CD4-positive, alpha-beta T cell treated with Interleukin-17A for 1 hour (primary cell): ENCODE measurements at regions not wholly inside any gene's neighbourhood (a gene's known extent, or its start where the extent isn't known, plus 50 kb on each side); places are given as distances from the start of the nearest gene placed in this dataset.

Source experiments
- DNase-seq: peaks from one replicate; pipeline ENCODE4 v3.0.0-alpha.2; 2020

DNA sequence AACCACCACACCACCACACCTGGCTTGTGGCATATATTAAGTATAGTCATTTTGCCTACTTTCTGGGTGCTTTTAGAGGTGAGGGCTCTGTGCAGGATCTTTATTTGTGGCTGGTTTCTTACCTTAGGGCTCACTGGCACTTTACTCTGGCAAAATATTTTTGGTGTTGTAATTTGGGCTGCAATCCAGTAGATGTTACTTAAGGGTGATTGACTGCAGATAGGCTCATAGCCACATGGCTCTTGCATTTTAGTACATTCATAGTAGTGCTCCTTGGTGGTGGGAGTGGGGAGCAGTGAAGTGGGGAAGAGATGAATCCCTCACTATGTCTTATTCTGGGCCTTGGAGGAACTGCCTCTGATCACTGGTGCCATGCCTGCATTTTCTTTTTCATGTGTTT lies 376.1 kb upstream of the GRIN3A start:
- no peak for DNase-seq

DNA sequence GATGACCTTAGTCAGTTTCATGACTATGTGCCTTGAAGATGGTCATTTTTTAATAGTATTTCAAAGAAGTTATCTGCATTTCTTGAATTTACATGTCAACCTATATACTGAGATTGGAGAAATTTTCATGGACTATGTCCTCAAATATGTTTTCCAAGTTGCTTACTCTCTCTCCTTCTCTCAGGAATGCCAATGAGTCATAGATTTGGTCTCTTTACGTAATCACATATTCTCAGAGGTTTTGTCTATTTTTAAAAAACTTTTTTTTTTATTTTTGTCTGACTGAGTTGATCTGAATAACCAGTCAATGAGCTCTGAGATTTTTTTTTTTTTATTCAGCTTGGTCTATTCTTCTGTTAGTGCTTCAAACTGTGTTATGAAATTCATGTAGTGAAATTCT lies 374.7 kb upstream of the GRIN3A start:
- no peak for DNase-seq

DNA sequence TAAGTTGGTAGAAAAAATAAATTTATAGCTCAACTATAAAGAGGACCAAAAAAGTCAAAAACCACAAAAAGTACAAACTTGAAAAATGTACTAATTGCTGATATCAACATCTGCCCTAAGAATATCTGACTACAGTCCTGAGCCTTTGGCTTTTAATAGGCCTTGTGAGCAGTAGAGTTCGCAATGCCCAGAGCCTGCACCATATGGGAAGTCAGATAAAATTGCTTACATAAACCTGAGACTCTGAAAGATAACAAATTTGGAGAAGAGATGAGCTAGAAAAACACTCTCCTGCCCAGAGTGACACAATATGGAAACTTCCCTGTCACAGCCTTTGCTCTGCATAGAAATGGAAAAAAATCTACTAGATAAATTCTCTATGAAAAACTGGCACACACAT lies 368.0 kb upstream of the GRIN3A start:
- DNase-seq = no peak

DNA sequence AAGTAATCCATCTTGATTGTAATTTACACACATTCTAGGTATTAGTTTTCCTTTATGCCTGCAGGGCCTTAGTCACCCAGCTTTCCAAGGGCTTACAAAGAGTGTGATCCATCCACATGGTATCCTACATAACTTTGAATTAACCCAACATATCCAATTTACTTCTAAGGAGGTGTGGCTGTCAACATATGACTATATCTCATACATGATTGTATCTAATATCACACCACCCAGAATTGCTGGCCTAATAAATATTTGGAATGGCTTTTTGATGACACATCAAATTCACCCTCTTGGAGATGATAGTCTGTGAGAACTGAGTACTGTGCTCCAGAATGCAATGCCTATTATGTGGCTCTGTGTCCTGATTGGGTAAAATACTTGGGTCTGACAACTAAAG lies 363.3 kb upstream of the GRIN3A start:
- no peak for DNase-seq

DNA sequence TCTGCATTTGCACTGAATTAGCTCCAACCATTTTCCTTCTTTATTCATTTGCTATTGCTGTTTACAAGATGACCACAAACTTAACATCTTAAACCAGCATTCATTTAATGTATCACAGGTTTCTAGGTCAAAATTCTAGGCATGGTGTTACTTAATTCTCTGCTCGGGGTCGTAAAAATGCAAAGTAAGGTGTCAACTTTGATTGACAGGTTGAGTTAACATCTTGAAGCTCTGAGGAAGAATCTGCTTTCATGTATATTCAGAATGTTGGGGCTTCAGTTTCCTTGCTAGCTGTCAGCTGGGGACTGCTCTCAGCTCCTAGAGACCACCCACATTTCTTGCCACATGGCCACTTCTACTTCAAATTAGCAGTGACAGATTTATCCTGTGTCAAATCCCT lies 348.7 kb upstream of the GRIN3A start:
- DNase-seq = no peak

DNA sequence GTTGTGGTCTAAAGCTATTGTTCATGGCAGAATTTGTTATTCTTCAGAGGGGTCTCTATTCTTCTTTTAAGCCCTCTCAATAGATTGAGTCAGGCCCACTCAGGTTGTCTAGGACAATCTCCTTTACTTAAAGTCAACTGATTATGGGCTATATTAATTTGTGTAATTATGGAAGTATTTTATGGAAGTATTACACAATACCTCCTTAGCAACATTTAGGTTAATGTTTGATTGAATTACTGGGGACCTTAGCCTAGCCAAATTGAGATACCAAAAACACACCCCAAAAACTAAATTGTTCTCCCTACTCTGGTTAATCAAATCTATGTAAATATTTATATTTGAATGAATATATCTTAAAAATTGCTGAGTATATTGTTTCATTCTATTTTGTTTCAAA lies 347.1 kb upstream of the GRIN3A start:
- DNase-seq = no peak

DNA sequence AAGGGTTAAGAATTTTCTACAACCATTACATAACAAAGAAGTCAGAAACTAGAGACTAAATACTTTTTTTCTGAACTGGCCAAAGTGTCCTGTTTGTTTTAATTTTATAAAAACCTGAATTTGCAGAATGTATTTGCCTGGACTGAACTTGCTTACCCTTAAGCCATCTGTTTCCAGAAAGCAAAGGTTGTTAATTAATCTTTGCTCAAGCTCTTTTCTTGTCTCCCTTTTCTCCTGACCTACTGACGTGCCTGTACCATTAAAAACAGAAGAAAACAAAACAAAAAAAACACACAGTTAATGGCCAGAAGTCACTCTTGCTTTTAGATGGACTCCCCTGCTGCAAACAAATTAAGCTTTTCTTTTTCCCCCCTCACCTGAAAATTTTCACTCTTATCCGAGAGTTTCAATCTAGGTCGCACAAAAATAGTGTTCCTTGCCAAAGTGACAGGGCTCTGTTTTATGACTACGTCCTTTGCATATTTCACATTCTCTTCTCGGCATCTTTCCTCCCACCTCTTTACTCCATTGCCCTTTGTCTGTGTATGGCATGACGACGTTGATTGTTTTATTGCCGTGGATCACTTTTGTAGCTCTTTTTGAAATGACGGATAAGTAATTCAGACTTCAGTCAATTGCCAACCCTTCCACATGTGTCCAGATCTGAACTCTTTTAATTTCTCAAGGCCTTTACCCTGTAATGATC lies 333.8 kb upstream of the GRIN3A start:
- no peak for DNase-seq

DNA sequence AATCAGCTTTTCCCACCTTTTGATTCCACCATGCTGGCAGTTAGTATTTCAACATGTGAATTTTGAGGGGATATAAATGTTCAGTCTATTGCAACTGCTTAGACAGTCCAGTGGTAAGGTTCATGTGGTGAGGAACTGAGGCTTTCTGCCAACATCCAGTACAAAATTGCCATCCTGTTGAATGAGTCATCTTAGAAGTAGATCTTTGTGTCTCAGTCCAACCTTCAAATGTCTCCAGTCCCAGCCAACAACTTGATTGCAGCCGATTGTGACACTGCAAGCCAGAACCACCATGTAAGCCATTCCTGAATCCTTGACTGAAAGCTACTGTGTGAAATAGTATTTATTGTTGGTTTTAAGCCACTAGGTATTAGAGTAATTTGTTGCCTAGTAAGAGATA lies 331.5 kb upstream of the GRIN3A start:
- no peak for DNase-seq

DNA sequence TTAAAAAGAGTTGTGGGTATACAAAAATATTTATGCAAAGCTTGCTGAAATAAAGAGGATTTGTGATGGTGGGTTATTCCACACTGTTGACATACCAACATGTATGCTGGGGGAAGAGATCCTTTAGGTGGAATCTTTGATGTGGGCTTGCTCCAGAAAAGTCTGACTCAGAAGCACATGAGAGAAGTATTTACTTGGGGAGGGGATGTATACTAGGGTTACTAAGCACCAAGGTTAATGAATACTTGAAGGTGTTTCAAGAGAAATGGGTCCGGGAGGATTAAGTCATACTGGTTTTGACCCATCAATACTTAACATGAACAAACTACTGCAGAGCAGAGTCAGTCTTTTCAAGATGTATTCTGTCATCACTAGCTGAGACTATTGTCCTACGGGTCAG lies 316.4 kb upstream of the GRIN3A start:
- DNase-seq = no peak

DNA sequence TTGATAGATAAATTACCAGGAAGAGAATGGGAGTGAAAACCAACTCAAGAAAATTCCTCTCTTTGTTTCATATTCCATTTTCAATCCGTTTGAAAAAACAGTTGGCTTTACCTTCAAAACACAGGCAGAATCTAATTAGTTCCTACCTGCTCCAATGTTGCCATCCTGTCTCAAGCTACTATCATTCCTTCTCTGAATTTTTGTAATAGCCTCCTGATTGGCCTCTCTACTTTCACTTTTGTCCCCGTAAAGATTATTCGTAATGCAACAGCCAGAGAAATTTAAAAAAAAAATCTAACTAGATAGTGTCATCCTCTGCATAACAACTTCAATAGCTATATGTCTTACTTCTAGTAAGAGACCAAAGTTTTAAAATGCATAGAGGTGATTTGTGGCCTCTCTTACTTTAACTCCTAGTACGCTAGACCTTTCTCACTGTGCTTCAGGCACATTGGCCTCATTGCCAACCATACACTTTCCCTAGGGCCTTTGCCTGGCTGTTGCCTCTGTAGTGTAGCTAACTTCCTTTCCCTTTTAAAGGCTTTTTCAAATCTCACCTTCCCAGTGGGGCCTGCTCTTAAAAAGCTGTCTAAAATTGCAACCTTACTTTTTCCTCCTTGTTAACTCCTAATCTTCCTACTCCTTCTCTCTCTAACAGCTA lies 311.3 kb upstream of the GRIN3A start:
- DNase-seq = no peak

DNA sequence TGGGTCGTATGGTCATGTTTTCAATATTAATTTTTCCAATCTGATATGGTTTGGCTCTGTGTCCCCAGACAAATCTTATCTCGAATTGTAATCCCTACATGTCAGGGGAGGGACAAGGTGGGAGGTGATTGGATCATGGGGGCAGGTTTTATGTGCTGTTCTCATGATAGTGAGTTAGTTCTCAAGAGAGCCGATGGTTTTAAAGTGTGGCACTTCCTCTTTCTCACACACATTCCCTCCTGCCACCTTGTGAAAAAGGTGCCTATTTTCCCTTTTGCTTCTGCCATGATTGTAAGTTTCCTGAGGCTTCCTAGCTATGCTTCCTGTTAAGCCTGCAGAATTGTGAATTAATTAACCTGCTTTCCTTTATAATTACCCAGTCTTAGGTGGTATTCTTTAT lies 309.1 kb upstream of the GRIN3A start:
- DNase-seq = no peak

DNA sequence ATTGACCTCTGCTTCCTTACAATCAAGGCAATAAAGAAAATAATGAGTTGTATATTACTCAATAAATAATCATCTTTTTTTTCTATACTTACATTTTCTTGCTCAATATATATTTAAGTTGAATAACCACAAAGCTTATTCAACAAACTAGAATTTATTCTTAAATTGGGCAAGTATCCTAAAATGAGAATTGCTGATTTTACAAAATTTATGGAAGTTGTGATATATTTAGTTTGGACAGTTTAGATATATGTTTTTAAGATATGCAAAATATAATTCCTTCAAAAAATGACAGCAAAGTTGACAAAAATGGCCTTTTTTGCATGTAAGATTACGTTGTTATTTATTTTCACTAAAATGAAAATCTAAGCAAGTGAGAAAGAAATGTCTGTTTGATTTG lies 305.7 kb upstream of the GRIN3A start:
- DNase-seq = no peak

DNA sequence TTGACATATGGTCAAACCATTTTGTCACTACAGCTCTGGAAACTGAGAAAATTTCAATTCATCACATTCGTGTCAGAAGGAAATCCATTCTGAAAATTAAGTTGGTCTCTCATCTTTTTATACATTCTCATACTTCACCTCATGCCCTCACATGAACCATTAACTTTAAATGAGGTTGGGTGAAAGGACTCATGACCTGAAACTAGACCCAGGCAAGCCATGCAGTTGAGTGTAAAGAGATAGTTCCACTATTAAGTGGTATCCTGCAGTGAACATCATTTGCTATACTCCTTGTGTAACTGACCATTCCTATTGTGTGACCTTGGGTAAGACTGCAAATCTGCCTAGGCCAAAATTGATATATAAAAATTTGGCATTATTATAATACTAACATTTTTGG lies 299.6 kb upstream of the GRIN3A start:
- no peak for DNase-seq

DNA sequence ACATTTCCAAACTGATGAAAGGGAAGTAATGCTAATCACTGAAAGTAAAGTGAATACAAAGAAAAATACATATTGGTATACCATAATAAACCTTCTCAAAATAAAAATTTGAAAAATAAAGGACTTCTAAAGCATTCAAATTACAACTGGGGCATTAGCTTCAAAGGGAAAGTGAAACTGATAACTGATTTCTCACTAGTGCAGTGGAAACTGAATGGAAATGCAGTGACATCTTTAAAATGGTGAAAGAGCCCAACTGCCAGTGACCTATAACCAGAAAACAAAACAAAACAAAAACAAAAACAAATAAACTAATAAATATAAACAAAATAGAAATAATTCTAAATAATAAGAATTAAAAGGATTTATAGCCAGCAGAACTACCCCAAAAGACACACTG lies 297.5 kb upstream of the GRIN3A start:
- DNase-seq = no peak

DNA sequence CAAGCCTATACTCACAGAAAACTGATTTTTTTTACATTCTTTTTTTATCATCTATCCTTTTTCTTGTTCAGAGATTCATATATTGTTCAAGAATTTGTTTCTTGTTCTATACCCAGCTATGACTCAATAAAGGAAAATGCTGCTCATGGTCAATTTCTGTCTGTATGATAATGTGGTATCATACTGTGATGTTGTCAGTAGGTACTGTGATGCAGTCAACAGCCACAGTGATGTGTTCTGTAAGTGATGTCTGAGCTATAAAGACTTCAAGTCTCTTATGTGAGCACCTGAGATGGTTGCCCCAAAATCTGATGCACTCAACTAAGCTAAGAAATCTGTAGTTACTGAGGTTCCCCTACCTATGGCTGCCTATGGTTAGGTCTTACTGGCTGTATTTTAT lies 294.2 kb upstream of the GRIN3A start:
- DNase-seq = no peak

DNA sequence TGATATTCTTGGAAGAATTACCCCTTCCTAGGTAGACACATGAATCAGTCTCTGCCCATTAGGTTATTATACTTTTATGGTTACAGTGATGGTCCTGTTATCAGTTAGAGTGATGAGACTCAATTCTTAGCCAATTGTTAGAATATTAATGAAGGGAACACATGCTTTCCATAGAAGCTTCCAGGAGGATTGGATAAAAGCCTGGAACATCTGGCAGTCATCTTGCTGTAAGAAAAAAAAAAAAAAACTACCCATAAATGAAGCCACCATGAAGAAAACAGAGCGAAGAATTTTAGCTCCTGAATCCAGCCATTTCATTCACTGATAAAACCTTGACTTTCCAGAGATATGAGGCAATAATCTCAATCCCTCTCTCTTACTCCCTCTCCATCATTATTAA lies 262.5 kb upstream of the GRIN3A start:
- no peak for DNase-seq

DNA sequence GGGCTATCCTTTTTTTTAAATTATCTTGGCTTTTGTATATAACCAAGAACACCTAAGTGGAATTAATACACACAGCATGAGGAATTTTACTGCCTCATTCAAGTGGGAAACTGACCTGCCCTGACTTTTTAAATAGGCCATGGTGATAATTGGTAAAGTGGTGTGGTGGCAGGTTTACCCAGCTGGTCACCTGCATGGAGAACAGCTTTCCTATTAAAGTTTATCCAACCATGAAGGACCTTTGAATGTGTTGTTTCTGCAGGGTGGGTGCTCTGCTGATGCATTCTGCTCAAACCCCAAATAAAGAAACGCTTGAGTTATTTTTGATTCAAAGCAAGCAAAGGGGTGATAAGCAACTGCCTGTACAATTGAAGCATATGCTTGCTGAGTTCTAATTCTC lies 261.0 kb upstream of the GRIN3A start:
- DNase-seq = no peak

DNA sequence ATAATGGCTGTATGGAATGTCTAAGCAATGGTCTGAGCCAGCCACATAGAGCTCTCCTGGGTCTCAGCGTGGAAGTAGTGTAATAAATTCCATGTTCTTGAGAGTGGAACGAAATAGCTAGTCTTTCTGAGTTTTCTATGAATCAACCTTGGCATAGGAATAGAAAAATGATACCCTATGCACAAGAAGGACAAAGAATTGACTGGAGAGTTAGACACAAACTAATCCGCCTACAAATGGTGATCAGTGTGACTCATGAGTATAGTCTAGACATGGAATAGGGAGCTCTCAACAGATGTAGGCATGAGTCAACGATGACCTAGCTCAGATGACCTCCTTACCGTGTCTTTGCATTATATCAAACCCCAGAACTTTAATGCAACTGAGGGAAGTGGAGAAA lies 256.8 kb upstream of the GRIN3A start:
- DNase-seq = no peak

DNA sequence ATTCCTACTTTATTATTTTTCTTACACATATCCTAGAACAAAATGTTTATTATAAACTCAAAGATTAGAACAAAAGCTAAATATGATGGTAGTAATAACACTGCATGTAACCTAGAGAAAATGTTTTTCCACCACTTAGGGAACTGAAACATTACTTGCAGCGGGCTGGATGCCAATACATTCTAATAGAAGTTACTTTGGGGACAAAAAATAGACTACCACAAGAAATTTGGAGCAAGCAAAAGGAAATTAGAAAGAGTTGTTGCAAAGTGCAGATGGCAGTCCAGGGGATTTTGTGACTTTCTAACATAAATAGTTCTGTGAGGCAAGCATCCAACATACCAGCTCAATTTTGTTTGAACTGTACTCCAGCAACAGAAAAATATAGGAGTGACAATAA lies 255.3 kb upstream of the GRIN3A start:
- no peak for DNase-seq

DNA sequence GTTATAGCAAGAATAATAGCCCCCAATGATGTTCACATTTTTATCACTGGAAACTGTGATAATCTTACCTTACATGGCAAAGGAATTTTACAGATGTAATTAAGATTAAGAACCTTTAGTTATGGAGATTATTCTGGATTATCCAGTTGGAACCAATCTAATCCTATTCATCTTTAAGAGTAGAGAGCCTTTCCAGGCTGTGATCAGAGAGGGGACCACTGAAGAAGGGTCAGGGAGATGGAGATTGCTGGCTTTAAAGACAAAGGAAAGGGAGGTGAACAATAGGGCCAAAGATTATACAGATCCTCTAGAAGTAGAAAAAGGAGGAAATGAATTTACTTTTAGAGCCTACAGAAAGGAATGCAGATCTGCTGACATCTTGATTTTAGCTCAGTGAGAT lies 253.5 kb upstream of the GRIN3A start:
- no peak for DNase-seq

DNA sequence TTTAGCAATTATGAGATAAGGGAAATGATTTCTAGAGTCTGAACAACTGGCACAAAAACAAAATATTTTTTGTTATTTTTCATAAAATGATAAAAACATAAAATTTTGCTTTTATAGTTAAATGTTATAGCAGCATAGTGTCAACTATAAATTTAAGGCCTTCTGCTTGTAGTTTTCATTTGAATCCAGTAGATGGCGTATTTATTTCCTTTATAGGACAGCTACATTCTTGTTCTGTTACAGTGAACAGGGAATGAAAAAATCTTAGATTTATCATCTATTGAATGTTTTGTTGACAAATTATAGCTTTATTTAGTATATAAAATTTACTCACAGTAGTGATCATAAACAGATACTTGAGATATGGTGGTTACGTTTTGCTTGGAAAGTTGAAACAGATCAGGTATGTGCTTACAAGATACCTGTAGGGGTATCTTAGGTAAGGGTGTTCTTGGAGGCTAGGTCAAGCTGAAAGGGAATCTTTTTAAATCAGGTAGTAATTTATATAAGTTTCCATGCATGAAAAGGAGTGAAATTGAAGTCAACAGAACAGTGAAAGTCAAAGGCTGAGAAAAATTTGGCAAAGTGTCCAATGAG lies 239.3 kb upstream of the GRIN3A start:
- peak; percentile 24 for DNase-seq

DNA sequence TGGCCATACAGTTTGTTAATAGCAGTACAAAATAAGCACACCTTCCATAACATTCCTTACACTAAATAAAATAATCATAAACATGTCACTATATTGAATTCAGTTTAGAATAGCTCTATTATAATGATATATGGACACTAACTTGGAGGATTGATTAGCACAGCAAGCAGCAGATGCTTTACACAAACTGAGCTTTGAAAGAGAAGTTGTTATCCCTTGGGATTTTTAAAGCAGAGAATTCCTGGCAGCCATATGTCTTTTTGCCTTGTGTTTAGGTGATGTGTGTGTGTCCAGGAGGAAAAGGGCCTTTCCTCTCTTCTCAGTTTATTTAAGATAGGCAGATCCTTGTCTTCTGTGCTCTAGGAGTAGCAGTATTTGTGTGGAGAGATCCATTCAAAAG lies 232.2 kb upstream of the GRIN3A start:
- DNase-seq = no peak

DNA sequence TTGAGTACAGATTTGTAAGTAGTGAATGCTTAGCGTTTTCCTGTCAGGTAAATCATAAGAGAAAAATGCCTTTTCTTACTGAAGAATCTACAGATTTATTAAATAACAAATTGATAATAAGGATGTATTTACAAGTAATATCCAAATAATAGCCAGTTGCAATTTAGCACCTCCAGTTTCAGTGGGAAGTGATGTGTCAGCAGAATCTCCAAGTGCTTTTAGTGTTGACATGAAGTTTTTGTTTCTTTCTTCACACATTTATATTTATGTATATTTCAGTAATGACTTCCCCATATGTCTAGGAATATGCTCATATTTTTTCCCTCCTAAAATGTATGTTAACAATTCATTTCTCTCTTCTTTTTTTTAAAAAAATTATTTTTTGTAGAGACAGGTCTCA lies 229.9 kb upstream of the GRIN3A start:
- no peak for DNase-seq

DNA sequence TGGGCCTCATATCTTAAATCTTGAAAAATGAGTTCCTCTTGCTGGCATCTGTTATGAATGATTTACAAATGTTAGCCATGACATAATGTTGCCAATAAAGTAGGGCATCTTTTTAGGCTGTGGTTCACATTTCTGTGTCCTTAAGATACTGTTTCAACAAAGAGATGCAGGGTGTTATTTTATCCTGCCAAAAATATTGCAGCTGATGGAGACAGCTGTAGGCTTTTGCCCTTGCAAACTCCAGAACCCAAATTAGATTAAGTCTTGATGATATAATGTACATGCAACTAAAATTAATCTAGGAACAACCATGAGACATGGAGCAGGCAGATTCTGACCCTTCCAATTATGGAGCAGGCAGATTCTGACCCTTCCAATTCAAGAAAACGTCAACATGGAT lies 228.2 kb upstream of the GRIN3A start:
- DNase-seq = no peak

DNA sequence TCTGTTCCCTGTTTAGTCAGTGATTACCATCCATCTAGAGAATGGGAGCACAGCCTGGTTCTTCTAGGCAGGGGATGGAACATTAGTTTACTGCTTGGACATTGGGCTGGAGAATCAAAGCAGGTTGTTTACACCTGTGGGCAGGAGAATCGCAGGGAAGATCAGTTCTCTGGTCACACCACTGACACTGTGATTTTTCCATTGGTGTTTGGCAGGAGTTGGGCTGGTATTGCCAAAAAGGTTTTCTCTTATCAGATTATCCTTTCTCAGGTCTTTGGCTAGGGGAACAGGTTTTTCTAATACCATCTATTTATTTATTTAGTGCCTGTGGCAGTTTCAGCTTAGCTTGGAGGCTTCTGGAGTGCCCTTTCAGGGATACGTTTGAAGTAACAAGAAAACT lies 219.3 kb upstream of the GRIN3A start:
- no peak for DNase-seq
